WERI-Rb-1 (cell line): ENCODE measurements at regions not wholly inside any gene's neighbourhood (a gene's known extent, or its start where the extent isn't known, plus 50 kb on each side); places are given as distances from the start of the nearest gene placed in this dataset.

Experiments used
- DNase-seq: peaks from one replicate; pipeline ENCODE4 v3.0.0-alpha.2; 2020
- H3K27ac ChIP-seq: fragments of 250-450 bp; sonication (Bioruptor Pico); 2 replicates; pipeline ENCODE4 v1.5.1; 2020; ENCODE audit warnings: mild to moderate bottlenecking, moderate library complexity
- H3K27me3 ChIP-seq: fragments of 250-450 bp; sonication (Bioruptor Pico); 2 replicates; pipeline ENCODE4 v1.5.1; 2021; ENCODE audit warnings: mild to moderate bottlenecking, low read depth, moderate library complexity; ENCODE audit not compliant: insufficient read depth, severe bottlenecking
- H3K36me3 ChIP-seq: fragments of 250-450 bp; sonication (Bioruptor Pico); 2 replicates; pipeline ENCODE4 v1.5.1; 2020; ENCODE audit warnings: mild to moderate bottlenecking, moderate library complexity
- H3K4me3 ChIP-seq: 2 replicates; pipeline ENCODE4 v1.5.1; 2011; ENCODE audit warnings: low read depth, mild to moderate bottlenecking, control low read depth, low read length
- H3K9me3 ChIP-seq: fragments of 250-450 bp; sonication (Bioruptor Pico); 2 replicates; pipeline ENCODE4 v1.5.1; 2021; ENCODE audit warnings: mild to moderate bottlenecking, moderate library complexity; ENCODE audit not compliant: severe bottlenecking
- CTCF ChIP-seq: IDR thresholded peaks from 2 replicates; pipeline ENCODE4 v1.5.1; 2011; ENCODE audit warnings: low read depth, mild to moderate bottlenecking, control low read depth, inconsistent platforms, low read length

GRCh38 chr5:124053340-124053739 lies 541.4 kb downstream of the CSNK1G3 start:
- H3K9me3 ChIP-seq, result no peaks in the 10 kb centered on the region
- H3K27ac ChIP-seq, result no peak overlapping the region
- no peak for TF ChIP-seq CTCF
- no peaks in the 10 kb centered on the region for H3K36me3 ChIP-seq
- no peak overlapping the region for H3K4me3 ChIP-seq
- no peaks in the 10 kb centered on the region for H3K27me3 ChIP-seq
- DNase-seq, result no peak

GRCh38 chr5:124052201-124052600 lies 540.2 kb downstream of the CSNK1G3 start:
- H3K4me3 ChIP-seq, result no peak overlapping the region
- H3K36me3 ChIP-seq, result no peaks in the 10 kb centered on the region
- H3K27me3 ChIP-seq, result no peaks in the 10 kb centered on the region
- peak; percentile 35; the same call in 1 of the 2 replicates for TF ChIP-seq CTCF
- no peaks in the 10 kb centered on the region for H3K9me3 ChIP-seq
- DNase-seq, result peak; percentile 77
- peak overlapping the region; percentile 26 for H3K27ac ChIP-seq

- Histone ChIP-seq H3K4me3 (no peak overlapping the region), H3K27me3 (no peaks in the 10 kb centered on the region), H3K27ac (no peak overlapping the region), H3K9me3 (no peaks in the 10 kb centered on the region), H3K36me3 (no peaks in the 10 kb centered on the region)
- TF ChIP-seq CTCF, result no peak
- no peak for DNase-seq
Observed at GRCh38 chr5:124050120-124050770, 538.3 kb downstream of the CSNK1G3 start.

GRCh38 chr5:124045412-124045811 lies 533.4 kb downstream of the CSNK1G3 start:
- no peak for DNase-seq
- Histone ChIP-seq H3K36me3 (no peaks in the 10 kb centered on the region), H3K27ac (no peak overlapping the region), H3K4me3 (no peak overlapping the region), H3K27me3 (no peaks in the 10 kb centered on the region), H3K9me3 (peaks cover 4% of the 10 kb centered on the region)
- no peak for TF ChIP-seq CTCF

- TF ChIP-seq CTCF, result no peak
- no peak overlapping the region for H3K27ac ChIP-seq
Observed at GRCh38 chr5:124044613-124045012, 532.6 kb downstream of the CSNK1G3 start.

GRCh38 chr5:124043456-124043855 lies 531.5 kb downstream of the CSNK1G3 start:
- Histone ChIP-seq H3K9me3 (peaks cover 4% of the 10 kb centered on the region), H3K27me3 (no peaks in the 10 kb centered on the region), H3K36me3 (no peaks in the 10 kb centered on the region), H3K27ac (no peak overlapping the region), H3K4me3 (no peak overlapping the region)
- TF ChIP-seq CTCF, result peak; percentile 58
- peak; percentile 52 for DNase-seq

More at GRCh38 chr5:124044613-124045012, 532.6 kb downstream of the CSNK1G3 start:
- Histone ChIP-seq H3K9me3 (peaks cover 4% of the 10 kb centered on the region), H3K27me3 (no peaks in the 10 kb centered on the region), H3K4me3 (no peak overlapping the region), H3K36me3 (no peaks in the 10 kb centered on the region)
- DNase-seq, result no peak
